GM23248 (cell line): ENCODE measurements at regions not wholly inside any gene's neighbourhood (a gene's known extent, or its start where the extent isn't known, plus 50 kb on each side); places are given as distances from the start of the nearest gene placed in this dataset.

Experiments
- DNase-seq: peaks from one replicate; pipeline ENCODE4 v3.0.0-alpha.2; 2015
- H2AFZ ChIP-seq: fragments of 200-600 bp; sonication (generic); 2 replicates; pipeline ENCODE4 v1.6.1; 2016; ENCODE audit warnings: antibody characterized with exemption
- H3F3A ChIP-seq: fragments of 200-600 bp; sonication (generic); 2 replicates; pipeline ENCODE4 v1.6.1; 2016; ENCODE audit warnings: mild to moderate bottlenecking, antibody characterized with exemption, mixed run types; ENCODE audit not compliant: insufficient read depth
- H3K27ac ChIP-seq: fragments of 200-600 bp; sonication (generic); 2 replicates; pipeline ENCODE4 v1.5.1; 2016; ENCODE audit warnings: mild to moderate bottlenecking
- H3K27me3 ChIP-seq: fragments of 200-600 bp; sonication (generic); replicated peaks from 2 replicates; pipeline ENCODE4 v1.6.1; 2016; ENCODE audit warnings: mild to moderate bottlenecking; ENCODE audit not compliant: insufficient read depth
- H3K36me3 ChIP-seq: fragments of 200-600 bp; sonication (generic); 2 replicates; pipeline ENCODE4 v1.6.1; 2016; ENCODE audit warnings: low read depth, mild to moderate bottlenecking
- H3K4me1 ChIP-seq: fragments of 200-600 bp; sonication (generic); 2 replicates; pipeline ENCODE4 v1.6.1; 2016; ENCODE audit warnings: mild to moderate bottlenecking; ENCODE audit not compliant: insufficient read depth
- H3K4me2 ChIP-seq: fragments of 200-600 bp; sonication (generic); one replicate; pipeline ENCODE4 v1.6.1; 2016; ENCODE audit warnings: mild to moderate bottlenecking; ENCODE audit not compliant: unreplicated experiment
- H3K4me3 ChIP-seq: fragments of 200-600 bp; sonication (generic); 2 replicates; pipeline ENCODE4 v1.5.1; 2016; ENCODE audit warnings: mild to moderate bottlenecking
- H3K79me2 ChIP-seq: fragments of 200-600 bp; sonication (generic); 2 replicates; pipeline ENCODE4 v1.6.1; 2016; ENCODE audit warnings: mild to moderate bottlenecking; ENCODE audit not compliant: insufficient read depth
- H3K9ac ChIP-seq: fragments of 200-600 bp; sonication (generic); 2 replicates; pipeline ENCODE4 v1.6.1; 2016; ENCODE audit warnings: mild to moderate bottlenecking
- H3K9me2 ChIP-seq: fragments of 200-600 bp; sonication (generic); 2 replicates; pipeline ENCODE4 v1.6.1; 2016; ENCODE audit warnings: mixed run types, mild to moderate bottlenecking, moderate library complexity; ENCODE audit not compliant: insufficient read depth
- H3K9me3 ChIP-seq: fragments of 200-600 bp; sonication (generic); one replicate; pipeline ENCODE4 v1.6.1; 2017; ENCODE audit warnings: low read depth
- H4K20me1 ChIP-seq: fragments of 200-600 bp; sonication (generic); 2 replicates; pipeline ENCODE4 v1.6.0; 2016; ENCODE audit not compliant: insufficient read depth
- EZH2 ChIP-seq: fragments of 200-600 bp; sonication (generic); IDR thresholded peaks from 2 replicates; pipeline ENCODE4 v1.6.1; 2018; ENCODE audit warnings: antibody characterized with exemption, mild to moderate bottlenecking; ENCODE audit not compliant: insufficient read depth, poor library complexity, severe bottlenecking
- EZH2phosphoT487 ChIP-seq: fragments of 200-600 bp; sonication (generic); IDR thresholded peaks from 2 replicates; pipeline ENCODE4 v1.6.1; 2018; ENCODE audit warnings: antibody characterized with exemption, moderate library complexity, mild to moderate bottlenecking, low read depth; ENCODE audit not compliant: insufficient read depth
- WGBS, 2 experiments: methylation state at CpG; one replicate each; pipeline ENCODE4 v1.1.6; 2015 to 2017; ENCODE audit warnings: low lambda C conversion rate in 2 of 2, low coverage in 1 of 2; ENCODE audit errors: missing lambda C conversion rate in 2 of 2; 5-methylcytosine and 5-hydroxymethylcytosine counted together
- in situ Hi-C: fragments of 300-500 bp; cut with MboI; formaldehyde crosslinking; loops from 2 replicates; pipeline ENCODE4 v1.15.0; 2020

GRCh38 chr12:131192951-131193350 is 239.2 kb downstream of the ADGRD1 start:
- H3F3A ChIP-seq = no peaks in the 10 kb centered on the region
- no peak overlapping the region for H2AFZ ChIP-seq
- no peaks in the 10 kb centered on the region for H4K20me1 ChIP-seq
- no peak overlapping the region for H3K4me2 ChIP-seq
- WGBS, 2 experiments = 50 to 51% methylated on average over 7 of the region's 7 CpGs
- TF ChIP-seq EZH2 (no peak), EZH2phosphoT487 (no peak)
- no peak overlapping the region for H3K9ac ChIP-seq
- in situ Hi-C loops = no loop called here
- DNase-seq = no peak
- H3K27me3 ChIP-seq = no peaks in the 10 kb centered on the region
- H3K9me2 ChIP-seq = no peaks in the 10 kb centered on the region
- no peak overlapping the region for H3K27ac ChIP-seq
- no peaks in the 10 kb centered on the region for H3K36me3 ChIP-seq
- no peak overlapping the region for H3K4me3 ChIP-seq
- H3K4me1 ChIP-seq = no peaks in the 10 kb centered on the region
- no peaks in the 10 kb centered on the region for H3K9me3 ChIP-seq
- no peaks in the 10 kb centered on the region for H3K79me2 ChIP-seq

GRCh38 chr12:131194166-131194565 is 240.5 kb downstream of the ADGRD1 start:
- Histone ChIP-seq H3K36me3 (no peaks in the 10 kb centered on the region), H3F3A (no peaks in the 10 kb centered on the region), H3K9me3 (no peaks in the 10 kb centered on the region), H4K20me1 (no peaks in the 10 kb centered on the region), H3K27me3 (no peaks in the 10 kb centered on the region), H3K4me3 (no peak overlapping the region), H3K4me1 (no peaks in the 10 kb centered on the region), H3K79me2 (no peaks in the 10 kb centered on the region), H2AFZ (no peak overlapping the region), H3K27ac (no peak overlapping the region), H3K9me2 (no peaks in the 10 kb centered on the region), H3K4me2 (no peak overlapping the region), H3K9ac (no peak overlapping the region)
- TF ChIP-seq EZH2phosphoT487 = no peak
- TF ChIP-seq EZH2 = no peak
- in situ Hi-C loops = no loop called here
- DNase-seq = no peak
- 30 to 34% methylated on average over 5 of the region's 5 CpGs for WGBS, 2 experiments

- Histone ChIP-seq H3K27me3 (no peaks in the 10 kb centered on the region), H3K4me3 (no peak overlapping the region), H4K20me1 (no peaks in the 10 kb centered on the region), H3K9ac (no peak overlapping the region), H2AFZ (no peak overlapping the region), H3K36me3 (no peaks in the 10 kb centered on the region), H3K9me2 (no peaks in the 10 kb centered on the region), H3K79me2 (no peaks in the 10 kb centered on the region), H3K27ac (no peak overlapping the region), H3K4me2 (no peak overlapping the region), H3F3A (no peaks in the 10 kb centered on the region), H3K9me3 (no peaks in the 10 kb centered on the region), H3K4me1 (no peaks in the 10 kb centered on the region)
- in situ Hi-C loops = no loop called here
- no peak for DNase-seq
- TF ChIP-seq EZH2phosphoT487 = no peak
- TF ChIP-seq EZH2 = no peak
- 47% methylated on average over 9 of the region's 9 CpGs for WGBS, 2 experiments
Measured at GRCh38 chr12:131195796-131196195, 242.1 kb downstream of the ADGRD1 start.

GRCh38 chr12:131196220-131196619 is 242.5 kb downstream of the ADGRD1 start:
- no peaks in the 10 kb centered on the region for H3K27me3 ChIP-seq
- no peak overlapping the region for H3K9ac ChIP-seq
- no peak for TF ChIP-seq EZH2
- no peak for TF ChIP-seq EZH2phosphoT487
- no peaks in the 10 kb centered on the region for H4K20me1 ChIP-seq
- no peaks in the 10 kb centered on the region for H3K36me3 ChIP-seq
- H3K4me1 ChIP-seq = no peaks in the 10 kb centered on the region
- H3K4me3 ChIP-seq = no peak overlapping the region
- no peaks in the 10 kb centered on the region for H3K79me2 ChIP-seq
- H3K4me2 ChIP-seq = no peak overlapping the region
- in situ Hi-C loops = no loop called here
- H3F3A ChIP-seq = no peaks in the 10 kb centered on the region
- WGBS, 2 experiments = 38% methylated on average over 4 of the region's 4 CpGs
- H3K9me2 ChIP-seq = no peaks in the 10 kb centered on the region
- no peak overlapping the region for H2AFZ ChIP-seq
- H3K9me3 ChIP-seq = no peaks in the 10 kb centered on the region
- H3K27ac ChIP-seq = no peak overlapping the region
- DNase-seq = no peak

GRCh38 chr12:131197490-131197889 is 243.8 kb downstream of the ADGRD1 start:
- DNase-seq = no peak
- H3F3A ChIP-seq = no peaks in the 10 kb centered on the region

More at GRCh38 chr12:131197490-131197889, 243.8 kb downstream of the ADGRD1 start:
- TF ChIP-seq EZH2 (no peak), EZH2phosphoT487 (no peak)
- no peak overlapping the region for H2AFZ ChIP-seq
- no peaks in the 10 kb centered on the region for H3K79me2 ChIP-seq
- no peaks in the 10 kb centered on the region for H3K4me1 ChIP-seq
- 39 to 41% methylated on average over 7 of the region's 7 CpGs for WGBS, 2 experiments
- H3K27me3 ChIP-seq = no peaks in the 10 kb centered on the region
- no peaks in the 10 kb centered on the region for H3K9me2 ChIP-seq
- no peak overlapping the region for H3K27ac ChIP-seq
- no peak overlapping the region for H3K4me2 ChIP-seq
- H3K4me3 ChIP-seq = no peak overlapping the region
- H4K20me1 ChIP-seq = no peaks in the 10 kb centered on the region
- in situ Hi-C loops = no loop called here
- H3K36me3 ChIP-seq = no peaks in the 10 kb centered on the region
- H3K9me3 ChIP-seq = no peaks in the 10 kb centered on the region
- no peak overlapping the region for H3K9ac ChIP-seq
